B cell (primary cell): ENCODE measurements at regions not wholly inside any gene's neighbourhood (a gene's known extent, or its start where the extent isn't known, plus 50 kb on each side); places are given as distances from the start of the nearest gene placed in this dataset.

Source experiments
- ATAC-seq: fragments of 200-7000 bp; cut with Tn5 transposase; one replicate; pipeline ENCODE4 v1.10.0; 2021; ENCODE audit warnings: low read depth, mild to moderate bottlenecking, moderate number of reproducible peaks, moderate library complexity
- CTCF ChIA-PET: fragments of 350-600 bp; sonication (Branson Sonifier 250); formaldehyde crosslinking; loops from one replicate; lab custom pipeline; 2021; ENCODE audit warnings: antibody characterized with exemption, inconsistent platforms; lab: Charles Lee
- POLR2A ChIA-PET: fragments of 350-600 bp; sonication (Branson Sonifier 250); formaldehyde crosslinking; loops from one replicate; lab custom pipeline; 2021; ENCODE audit warnings: antibody characterized with exemption; lab: Charles Lee
- DNase-seq: peaks from one replicate; pipeline ENCODE4 v3.0.0; 2013
- H2AFZ ChIP-seq: 2 replicates; pipeline ENCODE4 v1.6.1; 2012; ENCODE audit warnings: mild to moderate bottlenecking, low read depth, low read length; ENCODE audit not compliant: insufficient read depth, poor library complexity, severe bottlenecking
- H3K27ac ChIP-seq, 2 donors: 1 replicate in 1 of 2; 2 replicates in 1 of 2; pipeline ENCODE4 v1.5.1; 2012 to 2013; ENCODE audit warnings: low read length in 2 of 2, mild to moderate bottlenecking in 2 of 2, moderate library complexity in 1 of 2
- H3K27me3 ChIP-seq, 4 experiments: fragments of 200-600 bp in 1 of 4; sonication (generic) in 1 of 4; replicated peaks in 1 of 4; 1 replicate in 2 of 4; 2 replicates in 2 of 4; pipeline versions ENCODE4 v1.6.1 to v1.7.0; 2013 to 2016; ENCODE audit warnings: low read length in 3 of 4, mild to moderate bottlenecking in 2 of 4, mixed read lengths in 1 of 4, moderate library complexity in 1 of 4; ENCODE audit not compliant: insufficient read depth in 4 of 4, control insufficient read depth in 3 of 4; ENCODE audit errors: control extremely low read depth in 1 of 4
- H3K36me3 ChIP-seq, 2 experiments: replicated peaks in 1 of 2; 1 replicate in 1 of 2; 2 replicates in 1 of 2; pipeline versions ENCODE4 v1.6.1 to v1.7.1; 2013; ENCODE audit warnings: low read length in 1 of 2; ENCODE audit not compliant: insufficient read depth in 2 of 2, control insufficient read depth in 1 of 2; ENCODE audit errors: control extremely low read depth in 1 of 2, extremely low read depth in 1 of 2
- H3K4me1 ChIP-seq, 2 donors: fragments of 200-600 bp in 1 of 2; sonication (generic) in 1 of 2; 1 replicate in 1 of 2; 2 replicates in 1 of 2; pipeline versions ENCODE4 v1.5.1 to v1.6.1; 2013 to 2017; ENCODE audit warnings: low read length in 2 of 2; ENCODE audit not compliant: control insufficient read depth in 2 of 2, insufficient read depth in 2 of 2
- H3K4me2 ChIP-seq: replicated peaks from 2 replicates; pipeline ENCODE3; 2012; ENCODE audit warnings: mild to moderate bottlenecking, low read depth, low read length; ENCODE audit not compliant: poor library complexity, severe bottlenecking
- H3K4me3 ChIP-seq, 5 experiments: fragments of 200-600 bp in 1 of 5; sonication (generic) in 1 of 5; 1 replicate in 3 of 5; 2 replicates in 2 of 5; pipeline versions ENCODE4 v1.5.1 to v1.7.0; 2011 to 2016; ENCODE audit warnings: low read length in 4 of 5, mild to moderate bottlenecking in 4 of 5, low read depth in 2 of 5, control low read depth in 1 of 5, moderate library complexity in 1 of 5; ENCODE audit not compliant: insufficient read depth in 1 of 5; ENCODE audit errors: control extremely low read depth in 1 of 5, extremely low read depth in 1 of 5
- H3K79me2 ChIP-seq: fragments of 200-600 bp; sonication (generic); one replicate; pipeline ENCODE4 v1.6.0; 2016; ENCODE audit warnings: low read length; ENCODE audit not compliant: control insufficient read depth, insufficient read depth
- H3K9ac ChIP-seq: fragments of 200-600 bp; sonication (generic); 2 replicates; pipeline ENCODE4 v1.6.1; 2017; ENCODE audit warnings: mild to moderate bottlenecking, low read length, moderate library complexity
- H3K9me3 ChIP-seq, 3 donors: one replicate each; pipeline versions ENCODE4 v1.6.1 to v1.7.1; 2013; ENCODE audit warnings: low read length in 2 of 3; ENCODE audit not compliant: control insufficient read depth in 2 of 3, insufficient read depth in 1 of 3; ENCODE audit errors: control extremely low read depth in 1 of 3
- H4K20me1 ChIP-seq: 2 replicates; pipeline ENCODE4 v1.6.0; 2012; ENCODE audit warnings: mild to moderate bottlenecking, low read length; ENCODE audit not compliant: insufficient read depth, control insufficient read depth, poor library complexity, severe bottlenecking
- H3K27ac Mint-ChIP-seq: one replicate; pipeline ENCODE4 v1.8.0; 2021; ENCODE audit warnings: mixed read lengths
- H3K27me3 Mint-ChIP-seq: one replicate; pipeline ENCODE4 v1.8.0; 2021; ENCODE audit warnings: mixed read lengths
- H3K4me1 Mint-ChIP-seq: one replicate; pipeline ENCODE4 v1.8.0; 2021; ENCODE audit warnings: mixed read lengths
- H3K4me3 Mint-ChIP-seq: one replicate; pipeline ENCODE4 v1.8.0; 2021; ENCODE audit warnings: mixed read lengths
- H3K9me3 Mint-ChIP-seq: one replicate; pipeline ENCODE4 v1.8.0; 2022; ENCODE audit warnings: mixed read lengths; ENCODE audit not compliant: insufficient read depth
- CTCF ChIP-seq: fragments of 200-600 bp; IDR thresholded peaks from one replicate; pipeline ENCODE4 v1.8.0; 2022; ENCODE audit warnings: antibody characterized with exemption, mild to moderate bottlenecking
- EZH2 ChIP-seq: IDR thresholded peaks from 2 replicates; pipeline ENCODE4 v1.6.1; 2012; ENCODE audit warnings: borderline replicate concordance, low read depth, mild to moderate bottlenecking, moderate library complexity, low read length; ENCODE audit not compliant: insufficient read depth, poor library complexity, severe bottlenecking
- whole genome bisulfite sequencing: methylation state at CpG from one replicate; pipeline ENCODE4 v1.1.5; 2013; ENCODE audit warnings: missing lambda C conversion rate; ENCODE audit not compliant: insufficient coverage; 5-methylcytosine and 5-hydroxymethylcytosine counted together
- intact Hi-C: fragments of 100-400 bp; cut with micrococcal nuclease; formaldehyde crosslinking; loops from one replicate; pipeline ENCODE4 v1.10.0; 2022

- H3K9me3 ChIP-seq: peaks cover 0 to 10% (median 0%) of the 10 kb centered on the region in 3 donors
- no peak overlapping the region for H3K4me2 ChIP-seq
- no peaks in the 10 kb centered on the region for H3K4me1 ChIP-seq
- TF ChIP-seq CTCF (no peak), EZH2 (no peak)
- DNase-seq (no peak), ATAC-seq (no peak)
- H3K36me3 ChIP-seq: no peaks in the 10 kb centered on the region
- Mint-ChIP-seq H3K4me1 (no peaks in the 10 kb centered on the region), H3K9me3 (peaks cover 6% of the 10 kb centered on the region), H3K27me3 (no peaks in the 10 kb centered on the region), H3K4me3 (no peak overlapping the region), H3K27ac (no peak overlapping the region)
- no peak overlapping the region for H3K9ac ChIP-seq
- no peak overlapping the region for H2AFZ ChIP-seq
- no peaks in the 10 kb centered on the region for H4K20me1 ChIP-seq
- H3K27me3 ChIP-seq: no peaks in the 10 kb centered on the region
- intact Hi-C loops: no loop called here
- H3K4me3 ChIP-seq: no peak overlapping the region
- H3K27ac ChIP-seq: no peak overlapping the region
- CTCF ChIA-PET: interaction anchor here (0.9 kb wide), 1 partner anchor 8 kb away, joined by 3 read pairs; no protein-coding TSS in a partner anchor
- no peaks in the 10 kb centered on the region for H3K79me2 ChIP-seq
- WGBS: 79% methylated on average over 3 of the region's 3 CpGs
- POLR2A ChIA-PET: no interaction called here
These were observed 541.9 kb upstream of the EEF2KMT start for GRCh38 chr16:5639531-5639930.

GRCh38 chr16:5635331-5635730, 537.7 kb upstream of the EEF2KMT start:
- H2AFZ ChIP-seq: no peak overlapping the region
- no peaks in the 10 kb centered on the region for H3K27me3 ChIP-seq
- CTCF ChIA-PET: no interaction called here
- H4K20me1 ChIP-seq: no peaks in the 10 kb centered on the region
- H3K36me3 ChIP-seq: no peaks in the 10 kb centered on the region
- WGBS: no CpG with 5 or more reads among the region's 2 CpGs
- no peak overlapping the region for H3K4me3 ChIP-seq
- Mint-ChIP-seq H3K9me3 (peaks cover under 1% of the 10 kb centered on the region), H3K27me3 (no peaks in the 10 kb centered on the region), H3K4me3 (no peak overlapping the region), H3K27ac (no peak overlapping the region), H3K4me1 (no peaks in the 10 kb centered on the region)
- H3K79me2 ChIP-seq: no peaks in the 10 kb centered on the region
- no peak overlapping the region for H3K4me2 ChIP-seq
- no peak overlapping the region for H3K9ac ChIP-seq
- H3K4me1 ChIP-seq: no peaks in the 10 kb centered on the region
- POLR2A ChIA-PET: no interaction called here
- intact Hi-C loops: no loop called here
- ATAC-seq (no peak), DNase-seq (no peak)
- H3K27ac ChIP-seq: no peak overlapping the region
- H3K9me3 ChIP-seq: peaks cover 0 to 3% (median 0%) of the 10 kb centered on the region in 3 donors
- TF ChIP-seq CTCF (no peak), EZH2 (no peak)
